VCaP (cell line): ENCODE measurements at regions not wholly inside any gene's neighbourhood (a gene's known extent, or its start where the extent isn't known, plus 50 kb on each side); places are given as distances from the start of the nearest gene placed in this dataset.

Source experiments
- H3K27ac ChIP-seq: fragments of 450-650 bp; 2 replicates; pipeline ENCODE4 v1.5.1; 2017
- CTCF ChIP-seq: fragments of 450-650 bp; conservative IDR thresholded peaks from 2 replicates; pipeline ENCODE4 v1.5.1; 2017; ENCODE audit warnings: mild to moderate bottlenecking, moderate library complexity

- H3K27ac ChIP-seq = no peak overlapping the region
- TF ChIP-seq CTCF = no peak
These were observed 416.8 kb upstream of the CCL2 start for GRCh38 chr17:33838281-33838680.

GRCh38 chr17:33847900-33848299 is 407.2 kb upstream of the CCL2 start:
- no peak overlapping the region for H3K27ac ChIP-seq
- no peak for TF ChIP-seq CTCF

- no peak overlapping the region for H3K27ac ChIP-seq
- TF ChIP-seq CTCF = no peak
These were observed 406.7 kb upstream of the CCL2 start for GRCh38 chr17:33848433-33848832.

- no peak overlapping the region for H3K27ac ChIP-seq
- no peak for TF ChIP-seq CTCF
These were observed 400.5 kb upstream of the CCL2 start for GRCh38 chr17:33854596-33854995.

- H3K27ac ChIP-seq = no peak overlapping the region
- TF ChIP-seq CTCF = no peak
These were observed 397.0 kb upstream of the CCL2 start for GRCh38 chr17:33858121-33858520.

- TF ChIP-seq CTCF = no peak
- no peak overlapping the region for H3K27ac ChIP-seq
These were observed 396.4 kb upstream of the CCL2 start for GRCh38 chr17:33858682-33859081.

GRCh38 chr17:33862772-33863602 is 392.1 kb upstream of the CCL2 start:
- no peak overlapping the region for H3K27ac ChIP-seq
- TF ChIP-seq CTCF = no peak
